ENCODE measurements at regions not wholly inside any gene's neighbourhood (a gene's known extent, or its start where the extent isn't known, plus 50 kb on each side); places are given as distances from the start of the nearest gene placed in this dataset.

GRCh38 chr4:1463927-1464540, 57.8 kb upstream of the NKX1-1 start:
- FAIRE-seq (no peak), DNase-seq (ENCODE audit: insufficient read length, low spot score) (no peak)
- TF ChIP-seq TAF1 (IDR thresholded peaks at IDR 0.05; ENCODE audit: low read depth, low read length) (no peak), POLR2A (IDR thresholded peaks at IDR 0.05; ENCODE audit: low read depth, low read length) (no peak), SPI1 (IDR thresholded peaks at IDR 0.05; ENCODE audit: low read depth, low read length) (no peak), POLR2AphosphoS5 (IDR thresholded peaks at IDR 0.05; ENCODE audit: low read depth, low read length) (no peak), POU2F2 (IDR thresholded peaks at IDR 0.05; ENCODE audit: low read depth, low read length) (no peak)

DNA sequence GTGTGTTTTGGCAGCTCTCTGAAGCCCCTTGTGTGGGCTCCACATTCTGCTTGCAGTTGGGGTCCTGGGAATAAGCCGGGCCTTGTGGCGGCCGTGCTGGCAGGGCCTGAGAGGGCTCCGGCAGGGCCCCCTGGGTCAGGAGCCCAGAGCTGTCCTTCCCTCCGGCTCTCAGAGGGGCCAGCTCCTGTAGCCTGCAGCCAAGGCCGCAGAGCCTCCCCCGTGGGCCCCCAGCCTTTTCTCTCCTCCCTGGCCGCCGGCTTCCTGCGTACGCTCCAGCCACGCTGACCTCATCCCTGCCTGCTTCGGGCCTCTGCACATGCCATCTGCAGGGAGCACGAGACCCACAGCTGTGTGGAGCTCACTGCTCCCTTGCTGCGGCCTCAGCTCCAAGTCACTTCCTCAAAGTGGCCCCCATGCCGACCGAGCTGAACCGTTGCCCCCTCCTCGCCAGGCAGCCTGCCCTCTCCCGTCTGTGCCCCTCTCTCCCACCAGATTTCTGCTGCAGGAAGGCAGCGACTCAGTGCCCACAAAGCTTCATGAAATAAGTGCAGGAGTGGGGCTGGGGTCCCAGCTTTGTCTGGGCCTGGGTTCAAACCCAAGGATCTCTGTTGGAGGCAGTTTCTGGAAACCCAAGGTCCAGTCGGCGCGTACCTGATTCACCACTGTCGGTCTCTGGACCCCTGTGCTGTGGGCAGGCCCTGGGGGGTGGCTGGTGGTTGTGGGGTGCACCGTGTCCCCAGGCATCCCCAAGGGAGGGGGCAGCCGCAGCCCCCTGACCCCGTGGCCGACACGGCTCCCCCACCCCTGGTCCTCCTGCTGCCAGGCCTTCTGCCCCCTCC, 57.1 kb upstream of the NKX1-1 start:
- TF ChIP-seq TAF1 (IDR thresholded peaks at IDR 0.05; ENCODE audit: low read depth, low read length): no peak
- no peak for TF ChIP-seq POLR2A (IDR thresholded peaks at IDR 0.05; ENCODE audit: low read depth, low read length)
- TF ChIP-seq PAX5 (IDR thresholded peaks at IDR 0.05; ENCODE audit: insufficient read depth, low read length, severe bottlenecking): no peak
- no peak for TF ChIP-seq SPI1 (IDR thresholded peaks at IDR 0.05; ENCODE audit: low read depth, low read length)
- TF ChIP-seq POLR2AphosphoS5 (IDR thresholded peaks at IDR 0.05; ENCODE audit: low read depth, low read length): no peak
- no peak for TF ChIP-seq POU2F2 (IDR thresholded peaks at IDR 0.05; ENCODE audit: low read depth, low read length)
- FAIRE-seq: no peak
- no peak for DNase-seq (ENCODE audit: insufficient read length, low spot score)

DNA sequence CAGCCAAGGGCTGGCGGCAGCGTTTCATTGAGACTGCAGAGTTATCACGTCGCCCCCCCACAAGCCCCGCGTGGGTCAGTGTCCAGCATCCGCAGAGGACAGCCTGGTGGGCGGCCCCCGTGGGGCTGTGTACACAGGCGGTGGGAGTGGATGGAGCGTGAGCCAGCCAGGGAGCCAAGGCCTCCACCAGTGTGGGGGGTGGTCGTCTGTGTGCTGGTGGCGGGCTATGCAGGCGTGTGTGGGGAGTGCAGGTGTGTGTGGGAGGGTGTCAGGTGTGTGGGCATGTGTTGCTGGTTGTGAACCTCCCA, 56.5 kb upstream of the NKX1-1 start:
- no peak for FAIRE-seq
- no peak for DNase-seq (ENCODE audit: insufficient read length, low spot score)
- TF ChIP-seq POLR2A (IDR thresholded peaks at IDR 0.05; ENCODE audit: low read depth, low read length) (no peak), TAF1 (IDR thresholded peaks at IDR 0.05; ENCODE audit: low read depth, low read length) (no peak), POLR2AphosphoS5 (IDR thresholded peaks at IDR 0.05; ENCODE audit: low read depth, low read length) (no peak), PAX5 (IDR thresholded peaks at IDR 0.05; ENCODE audit: insufficient read depth, low read length, severe bottlenecking) (no peak), POU2F2 (IDR thresholded peaks at IDR 0.05; ENCODE audit: low read depth, low read length) (no peak), SPI1 (IDR thresholded peaks at IDR 0.05; ENCODE audit: low read depth, low read length) (no peak)

DNA sequence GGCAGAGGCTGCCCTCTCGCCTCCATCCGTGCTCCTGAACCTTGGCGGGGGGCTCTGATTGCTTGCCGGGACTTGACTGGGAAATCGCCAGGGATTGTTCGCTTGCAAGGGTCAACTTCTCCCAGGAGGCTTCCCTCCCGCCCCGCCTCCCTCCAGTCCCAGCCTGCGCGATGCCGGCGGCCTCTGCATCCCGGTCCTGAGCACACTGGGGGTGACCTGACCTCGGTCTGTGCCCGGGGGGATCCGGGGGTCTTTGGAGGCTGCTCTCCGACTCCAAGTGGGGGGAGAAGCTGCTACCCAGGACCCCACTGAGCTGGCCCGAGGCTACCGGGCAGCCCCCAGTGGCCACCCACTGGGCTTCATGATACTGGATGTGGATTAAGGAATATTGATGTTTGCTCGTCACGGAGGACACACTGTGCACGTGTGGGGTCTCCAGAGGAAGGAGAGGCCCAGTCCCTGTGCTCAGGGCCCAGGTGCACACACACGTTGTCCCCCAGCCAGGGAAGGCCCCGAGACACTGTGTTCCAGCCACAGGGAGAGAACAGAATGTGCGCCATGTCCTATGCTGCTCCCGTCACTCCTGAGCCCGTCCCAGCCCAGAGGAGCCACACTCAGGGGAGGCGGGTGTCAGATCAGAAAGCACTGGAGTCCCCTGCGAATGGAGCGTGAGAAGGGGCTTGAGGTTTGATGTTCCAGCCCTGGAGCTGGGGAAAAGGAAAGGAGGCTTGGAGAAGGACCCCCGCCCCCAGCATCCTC, 55.9 kb upstream of the NKX1-1 start:
- no peak for TF ChIP-seq POU2F2 (IDR thresholded peaks at IDR 0.05; ENCODE audit: low read depth, low read length)
- TF ChIP-seq POLR2AphosphoS5 (IDR thresholded peaks at IDR 0.05; ENCODE audit: low read depth, low read length): no peak
- TF ChIP-seq PAX5 (IDR thresholded peaks at IDR 0.05; ENCODE audit: insufficient read depth, low read length, severe bottlenecking): no peak
- no peak for TF ChIP-seq POLR2A (IDR thresholded peaks at IDR 0.05; ENCODE audit: low read depth, low read length)
- no peak for TF ChIP-seq SPI1 (IDR thresholded peaks at IDR 0.05; ENCODE audit: low read depth, low read length)
- no peak for TF ChIP-seq TAF1 (IDR thresholded peaks at IDR 0.05; ENCODE audit: low read depth, low read length)
- DNase-seq (ENCODE audit: insufficient read length, low spot score) (no peak), FAIRE-seq (no peak)

DNA sequence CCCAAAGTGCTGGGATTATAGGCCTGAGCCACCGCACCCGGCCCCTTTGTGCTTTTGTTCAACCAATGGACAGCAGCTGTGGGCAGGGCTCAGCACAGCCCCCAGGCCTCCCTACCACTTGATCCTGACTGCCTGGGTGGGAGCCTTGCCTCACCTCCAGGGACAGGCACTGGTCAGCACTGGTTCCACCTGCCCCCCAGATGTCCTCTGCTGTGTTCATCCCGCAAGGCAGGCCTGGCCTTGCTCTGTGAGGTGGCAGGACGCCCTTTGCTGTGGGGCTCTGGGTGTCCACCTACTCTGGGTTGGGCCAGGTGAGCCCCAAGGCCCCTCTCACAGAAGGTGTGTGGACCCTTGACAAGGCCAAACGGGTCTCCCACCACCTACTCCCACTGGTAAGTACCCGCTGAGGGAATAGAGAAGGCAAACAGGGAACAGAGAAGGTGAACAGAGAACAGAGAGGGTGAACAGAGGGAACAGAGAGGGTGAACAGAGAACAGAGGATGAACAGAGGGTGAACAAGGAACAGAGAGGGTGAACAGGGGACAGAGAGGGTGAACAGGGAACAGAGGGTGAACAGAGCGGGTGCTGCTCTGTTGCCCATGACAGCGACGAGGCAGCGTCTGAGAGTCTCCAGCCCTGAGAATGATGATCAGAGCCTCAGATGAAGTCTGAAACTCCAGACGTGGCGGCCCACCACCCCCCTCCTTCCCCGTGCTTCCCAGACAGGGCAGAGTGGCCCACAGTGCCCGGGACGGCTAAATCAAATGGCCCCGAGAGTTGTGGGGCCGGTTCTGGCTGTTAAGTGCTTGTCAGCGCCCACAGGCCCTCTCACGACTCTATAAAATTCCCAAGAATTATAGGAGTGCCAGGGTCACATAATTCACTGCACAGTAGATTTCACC, 55.0 kb upstream of the NKX1-1 start:
- no peak for TF ChIP-seq PAX5 (IDR thresholded peaks at IDR 0.05; ENCODE audit: insufficient read depth, low read length, severe bottlenecking)
- TF ChIP-seq POLR2AphosphoS5 (IDR thresholded peaks at IDR 0.05; ENCODE audit: low read depth, low read length): no peak
- FAIRE-seq: no peak
- DNase-seq (ENCODE audit: insufficient read length, low spot score): no peak

GRCh38 chr4:1459722-1460511, 53.7 kb upstream of the NKX1-1 start:
- DNase-seq (ENCODE audit: insufficient read length, low spot score) (no peak), FAIRE-seq (no peak)
- TF ChIP-seq SPI1 (IDR thresholded peaks at IDR 0.05; ENCODE audit: low read depth, low read length) (no peak), PAX5 (IDR thresholded peaks at IDR 0.05; ENCODE audit: insufficient read depth, low read length, severe bottlenecking) (no peak), POU2F2 (IDR thresholded peaks at IDR 0.05; ENCODE audit: low read depth, low read length) (no peak), POLR2A (IDR thresholded peaks at IDR 0.05; ENCODE audit: low read depth, low read length) (no peak), POLR2AphosphoS5 (IDR thresholded peaks at IDR 0.05; ENCODE audit: low read depth, low read length) (no peak), TAF1 (IDR thresholded peaks at IDR 0.05; ENCODE audit: low read depth, low read length) (no peak)

DNA sequence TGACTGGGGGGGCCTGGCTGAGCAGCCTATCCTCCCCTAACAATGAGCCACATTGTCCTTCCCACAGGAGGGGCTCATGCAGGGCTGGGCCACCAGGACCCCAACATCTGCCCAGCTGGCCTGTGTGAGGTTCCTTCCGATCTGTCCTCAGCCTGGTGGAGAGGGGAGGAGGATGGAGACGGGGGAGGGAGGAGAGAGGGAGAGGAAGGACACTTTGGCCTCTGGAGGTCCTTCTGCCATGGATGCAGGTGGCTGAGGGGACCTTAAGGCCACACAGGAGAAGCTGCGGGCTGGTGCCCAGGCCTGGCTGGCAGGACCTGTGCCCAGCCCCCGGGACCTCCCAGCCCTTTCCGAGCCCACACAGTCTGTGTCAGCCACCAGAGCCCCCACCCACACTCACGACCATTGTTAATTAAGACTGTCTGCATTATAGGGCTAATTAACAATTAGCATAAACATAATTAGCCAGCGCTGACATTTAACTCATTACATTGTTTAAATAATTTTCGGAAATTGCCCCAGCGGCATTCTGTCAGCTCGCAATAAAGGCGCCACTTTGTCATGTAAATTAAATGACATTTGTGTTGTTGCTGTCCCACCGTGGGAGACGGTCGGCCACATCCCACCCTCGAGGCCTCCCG, 53.0 kb upstream of the NKX1-1 start:
- no peak for FAIRE-seq

GRCh38 chr4:1458581-1458980, 52.3 kb upstream of the NKX1-1 start:
- TF ChIP-seq PAX5 (IDR thresholded peaks at IDR 0.05; ENCODE audit: insufficient read depth, low read length, severe bottlenecking): no peak
- TF ChIP-seq SPI1 (IDR thresholded peaks at IDR 0.05; ENCODE audit: low read depth, low read length): no peak
- no peak for TF ChIP-seq POLR2AphosphoS5 (IDR thresholded peaks at IDR 0.05; ENCODE audit: low read depth, low read length)
- DNase-seq (ENCODE audit: insufficient read length, low spot score) (no peak), FAIRE-seq (no peak)

More for the DNA sequence above, 53.0 kb upstream of the NKX1-1 start:
- TF ChIP-seq TAF1 (IDR thresholded peaks at IDR 0.05; ENCODE audit: low read depth, low read length) (no peak), POLR2AphosphoS5 (IDR thresholded peaks at IDR 0.05; ENCODE audit: low read depth, low read length) (no peak)
- no peak for DNase-seq (ENCODE audit: insufficient read length, low spot score)

Measured in GM12891 (cell line).